Stimulated activated CD8-positive, alpha-beta memory T cell treated with anti-CD3 and anti-CD28 coated beads, Interleukin-12 subunit alpha, Interleukin-12 subunit beta, amount 100 ng/mL, for 4 hours (primary cell): ENCODE measurements at regions not wholly inside any gene's neighbourhood (a gene's known extent, or its start where the extent isn't known, plus 50 kb on each side); places are given as distances from the start of the nearest gene placed in this dataset.
"Not testable (repeated sequence)": the region's sequence is repeated elsewhere in the genome, so short reads cannot be mapped to it uniquely, and the experiment has no call there.

Experiments used
- DNase-seq: peaks from one replicate; pipeline ENCODE4 v3.0.0-alpha.2; 2020; ENCODE audit warnings: low read depth

GRCh38 chr20:52312132-52312729 lies 120.7 kb upstream of the ZFP64 start:
- DNase-seq: no peak

- no peak for DNase-seq
Observed at GRCh38 chr20:52311209-52311794, 119.7 kb upstream of the ZFP64 start.

- DNase-seq: no peak
Observed at GRCh38 chr20:52309181-52309580, 117.6 kb upstream of the ZFP64 start.

- no peak for DNase-seq
Observed at GRCh38 chr20:52306477-52306876, 114.9 kb upstream of the ZFP64 start.

GRCh38 chr20:52305858-52306257 lies 114.3 kb upstream of the ZFP64 start:
- no peak for DNase-seq

GRCh38 chr20:52305024-52305645 lies 113.6 kb upstream of the ZFP64 start:
- DNase-seq: no peak

- DNase-seq: no peak
Observed at GRCh38 chr20:52303281-52303950, 111.8 kb upstream of the ZFP64 start.

GRCh38 chr20:52302736-52303135 lies 111.2 kb upstream of the ZFP64 start:
- DNase-seq: no peak

- DNase-seq: not testable (repeated sequence)
Observed at GRCh38 chr20:52302051-52302450, 110.5 kb upstream of the ZFP64 start.

- no peak for DNase-seq
Observed at GRCh38 chr20:52295556-52295955, 104.0 kb upstream of the ZFP64 start.

GRCh38 chr20:52294106-52294628 lies 102.6 kb upstream of the ZFP64 start:
- DNase-seq: no peak

GRCh38 chr20:52291109-52291508 lies 99.5 kb upstream of the ZFP64 start:
- no peak for DNase-seq

GRCh38 chr20:52290569-52290968 lies 99.0 kb upstream of the ZFP64 start:
- DNase-seq: no peak

- no peak for DNase-seq
Observed at GRCh38 chr20:52289956-52290565, 98.5 kb upstream of the ZFP64 start.

GRCh38 chr20:52280407-52280806 lies 88.8 kb upstream of the ZFP64 start:
- no peak for DNase-seq

- no peak for DNase-seq
Observed at GRCh38 chr20:52279706-52280105, 88.1 kb upstream of the ZFP64 start.

GRCh38 chr20:52275181-52275691 lies 83.7 kb upstream of the ZFP64 start:
- DNase-seq: no peak

GRCh38 chr20:52270696-52271095 lies 79.1 kb upstream of the ZFP64 start:
- DNase-seq: no peak

- no peak for DNase-seq
Observed at GRCh38 chr20:52270001-52270606, 78.5 kb upstream of the ZFP64 start.

GRCh38 chr20:52269321-52269720 lies 77.7 kb upstream of the ZFP64 start:
- DNase-seq: no peak

GRCh38 chr20:52268184-52268749 lies 76.7 kb upstream of the ZFP64 start:
- no peak for DNase-seq

GRCh38 chr20:52267418-52267817 lies 75.8 kb upstream of the ZFP64 start:
- DNase-seq: no peak
